ENCODE measurements at regions not wholly inside any gene's neighbourhood (a gene's known extent, or its start where the extent isn't known, plus 50 kb on each side); places are given as distances from the start of the nearest gene placed in this dataset.
"Not testable (repeated sequence)": the region's sequence is repeated elsewhere in the genome, so short reads cannot be mapped to it uniquely, and the experiment has no call there.

- Mint-ChIP-seq H3K4me3 (no peak overlapping the region), H3K4me1 (peaks cover 20% of the 10 kb centered on the region), H3K36me3 (ENCODE audit: low read depth) (no peaks in the 10 kb centered on the region), H3K9me3 (no peaks in the 10 kb centered on the region), H3K27me3 (no peaks in the 10 kb centered on the region), H3K27ac (no peak overlapping the region)
- DNase-seq, result no peak
- POLR2A ChIA-PET, result no interaction called here
- CTCF ChIA-PET, result no interaction called here
These were observed 2093.5 kb downstream of the LRRC4C start for GRCh38 chr11:39365809-39366436.

DNA sequence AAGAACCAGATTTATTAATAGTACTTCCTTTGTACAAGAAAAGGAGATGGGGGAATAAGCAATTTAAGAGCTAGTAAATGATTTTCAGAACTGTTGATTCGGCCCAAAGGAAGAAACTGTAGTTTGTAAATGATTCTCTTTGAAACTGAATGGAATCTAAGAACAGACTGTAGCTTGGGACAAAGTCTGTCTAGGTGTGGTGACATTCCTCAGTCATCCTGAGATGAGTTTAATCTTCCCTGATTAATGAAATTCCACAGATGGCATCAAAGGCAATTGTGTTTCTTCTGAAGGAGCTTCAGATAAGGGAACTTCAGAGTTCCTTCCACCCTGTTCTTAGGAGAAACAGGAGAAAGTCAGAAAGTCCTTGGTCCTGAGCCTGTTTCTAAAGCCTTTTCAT, 2095.9 kb downstream of the LRRC4C start:
- ChIA-PET POLR2A (no interaction called here), CTCF (no interaction called here)
- no peak overlapping the region for H3K4me3 Mint-ChIP-seq
- H3K27ac Mint-ChIP-seq, result no peak overlapping the region
- no peaks in the 10 kb centered on the region for H3K36me3 Mint-ChIP-seq (ENCODE audit: low read depth)
- DNase-seq, result no peak
- no peaks in the 10 kb centered on the region for H3K27me3 Mint-ChIP-seq
- H3K9me3 Mint-ChIP-seq, result no peaks in the 10 kb centered on the region
- peaks cover 20% of the 10 kb centered on the region for H3K4me1 Mint-ChIP-seq

DNA sequence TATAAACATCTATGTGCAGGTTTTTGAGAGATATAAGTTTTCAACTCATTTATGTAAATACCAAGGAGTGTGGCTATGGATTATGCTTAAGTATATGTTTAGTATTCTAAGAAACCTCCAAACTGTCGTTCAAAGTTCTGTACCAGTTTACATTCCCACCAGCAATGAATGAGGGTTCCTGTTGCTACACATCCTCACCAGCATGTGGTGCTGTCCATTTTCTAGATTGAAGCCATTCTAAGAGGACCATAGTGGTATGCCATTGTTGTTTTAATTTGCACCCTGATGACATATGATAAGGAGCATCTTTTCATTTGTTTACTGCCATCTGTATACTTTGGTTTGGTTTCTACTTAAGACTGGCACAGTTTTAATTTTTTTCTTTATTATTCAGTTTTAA, 2097.9 kb downstream of the LRRC4C start:
- peaks cover 1% of the 10 kb centered on the region for H3K4me1 Mint-ChIP-seq
- H3K4me3 Mint-ChIP-seq, result no peak overlapping the region
- H3K27me3 Mint-ChIP-seq, result no peaks in the 10 kb centered on the region
- H3K27ac Mint-ChIP-seq, result no peak overlapping the region
- DNase-seq, result no peak
- H3K9me3 Mint-ChIP-seq, result no peaks in the 10 kb centered on the region
- no peaks in the 10 kb centered on the region for H3K36me3 Mint-ChIP-seq (ENCODE audit: low read depth)
- POLR2A ChIA-PET, result no interaction called here
- CTCF ChIA-PET, result no interaction called here

DNA sequence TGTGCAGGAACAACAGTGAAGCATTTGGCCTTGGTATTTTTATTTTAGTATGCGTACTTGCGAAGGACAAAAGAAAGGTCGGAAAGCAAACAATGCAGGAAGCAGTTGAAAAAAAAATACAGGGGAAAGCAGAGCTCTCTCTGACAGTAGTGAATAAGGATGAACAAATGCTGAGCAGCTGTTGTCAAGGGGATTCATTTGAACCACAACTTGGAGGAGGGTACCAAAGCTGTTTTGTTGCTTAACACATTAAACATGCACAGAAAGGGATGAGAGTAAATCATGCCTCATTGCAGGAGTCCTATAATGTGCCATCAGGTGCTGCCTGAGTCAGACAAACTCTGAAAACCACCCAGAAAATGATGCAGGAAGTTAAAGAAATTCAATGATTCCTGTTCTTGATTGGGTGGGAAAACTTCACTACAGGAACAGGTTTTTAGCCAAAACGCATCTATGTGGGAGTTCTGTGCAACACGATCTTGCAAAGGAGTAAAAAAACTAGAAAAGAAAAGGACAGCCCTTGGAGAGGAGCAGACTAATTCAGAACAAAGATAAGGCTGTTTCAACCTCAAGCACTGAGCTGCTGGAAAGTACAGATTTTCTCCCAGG, 2113.5 kb downstream of the LRRC4C start:
- Mint-ChIP-seq H3K4me3 (no peak overlapping the region), H3K36me3 (ENCODE audit: low read depth) (no peaks in the 10 kb centered on the region), H3K27me3 (no peaks in the 10 kb centered on the region), H3K4me1 (no peaks in the 10 kb centered on the region), H3K9me3 (peaks cover 2% of the 10 kb centered on the region), H3K27ac (no peak overlapping the region)
- CTCF ChIA-PET, result no interaction called here
- POLR2A ChIA-PET, result no interaction called here
- DNase-seq, result no peak

DNA sequence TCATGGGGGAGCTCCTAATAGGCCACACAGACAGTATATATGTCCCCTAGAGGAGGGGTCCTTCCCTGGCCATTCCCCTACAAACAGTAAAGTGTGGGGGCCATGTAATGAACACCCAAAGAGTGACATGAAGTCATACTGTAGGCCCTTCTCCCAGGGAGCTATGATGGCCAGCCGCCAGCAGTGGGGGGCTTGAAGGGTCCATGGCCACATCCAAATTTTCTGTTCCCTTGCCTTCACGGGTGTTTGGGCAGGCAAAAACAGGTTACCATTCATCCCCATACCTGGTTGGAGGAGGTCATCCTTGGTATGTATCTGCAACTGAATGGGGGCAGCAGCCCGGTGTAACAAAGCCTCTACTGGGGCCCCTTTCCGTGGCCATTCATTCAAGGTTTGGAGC, 2118.0 kb downstream of the LRRC4C start:
- Mint-ChIP-seq H3K4me1 (no peaks in the 10 kb centered on the region), H3K4me3 (no peak overlapping the region)

GRCh38 chr11:39333006-39333405, 2126.4 kb downstream of the LRRC4C start:
- H3K4me3 Mint-ChIP-seq; H3K9me3 Mint-ChIP-seq; H3K27me3 Mint-ChIP-seq; H3K4me1 Mint-ChIP-seq; H3K36me3 Mint-ChIP-seq (ENCODE audit: low read depth); POLR2A ChIA-PET; DNase-seq; H3K27ac Mint-ChIP-seq; CTCF ChIA-PET: not testable (repeated sequence)

More for the DNA sequence above, 2118.0 kb downstream of the LRRC4C start:
- Mint-ChIP-seq H3K27ac (no peak overlapping the region), H3K27me3 (no peaks in the 10 kb centered on the region), H3K9me3 (peaks cover 13% of the 10 kb centered on the region), H3K36me3 (ENCODE audit: low read depth) (no peaks in the 10 kb centered on the region)
- ChIA-PET CTCF (no interaction called here), POLR2A (no interaction called here)
- no peak for DNase-seq

DNA sequence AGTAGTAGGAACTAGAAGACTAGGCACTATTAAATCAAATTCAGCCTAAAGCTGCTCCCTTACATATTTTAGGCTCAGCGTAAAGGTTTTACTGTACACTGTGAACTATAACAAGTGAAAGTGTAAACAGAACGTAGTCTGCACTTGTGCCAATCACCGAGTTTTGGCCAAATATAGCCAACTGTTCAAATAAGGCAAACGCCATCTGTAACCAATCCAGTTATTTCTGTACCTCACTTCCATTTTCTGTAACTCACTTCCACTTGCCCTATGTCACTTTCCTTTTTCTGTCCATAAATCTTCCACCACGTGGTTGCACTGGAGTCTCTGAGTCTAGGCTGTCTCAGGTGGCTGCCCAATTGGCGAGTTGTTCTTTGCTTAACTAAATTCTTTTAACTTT, 2132.2 kb downstream of the LRRC4C start:
- CTCF ChIA-PET, result no interaction called here
- POLR2A ChIA-PET, result no interaction called here
- no peaks in the 10 kb centered on the region for H3K36me3 Mint-ChIP-seq (ENCODE audit: low read depth)
- no peak overlapping the region for H3K4me3 Mint-ChIP-seq
- DNase-seq, result no peak
- H3K27me3 Mint-ChIP-seq, result no peaks in the 10 kb centered on the region
- H3K9me3 Mint-ChIP-seq, result peaks cover 2% of the 10 kb centered on the region
- H3K4me1 Mint-ChIP-seq, result no peaks in the 10 kb centered on the region
- no peak overlapping the region for H3K27ac Mint-ChIP-seq

DNA sequence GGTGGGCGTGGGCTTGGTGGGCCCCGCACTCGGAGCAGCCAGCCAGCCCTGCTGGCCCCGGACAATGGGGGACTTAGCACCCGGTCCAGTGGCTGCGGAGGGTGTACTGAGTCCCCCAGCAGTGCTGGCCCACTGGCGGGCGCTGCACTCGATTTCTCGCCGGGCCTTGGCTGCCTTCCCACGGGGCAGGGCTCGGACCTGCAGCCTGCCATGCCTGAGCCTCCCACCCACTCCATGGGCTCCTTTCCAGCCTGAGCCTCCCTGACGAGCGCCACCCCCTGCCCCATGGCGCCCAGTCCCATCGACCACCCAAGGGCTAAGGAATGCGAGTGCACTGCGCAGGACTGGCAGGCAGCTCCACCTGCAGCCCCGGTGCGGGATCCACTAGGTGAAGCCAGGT, 2147.6 kb downstream of the LRRC4C start:
- POLR2A ChIA-PET; DNase-seq; H3K36me3 Mint-ChIP-seq (ENCODE audit: low read depth); CTCF ChIA-PET; H3K4me3 Mint-ChIP-seq; H3K4me1 Mint-ChIP-seq; H3K27me3 Mint-ChIP-seq; H3K27ac Mint-ChIP-seq: not testable (repeated sequence)
- H3K9me3 Mint-ChIP-seq, result peaks cover 16% of the 10 kb centered on the region

DNA sequence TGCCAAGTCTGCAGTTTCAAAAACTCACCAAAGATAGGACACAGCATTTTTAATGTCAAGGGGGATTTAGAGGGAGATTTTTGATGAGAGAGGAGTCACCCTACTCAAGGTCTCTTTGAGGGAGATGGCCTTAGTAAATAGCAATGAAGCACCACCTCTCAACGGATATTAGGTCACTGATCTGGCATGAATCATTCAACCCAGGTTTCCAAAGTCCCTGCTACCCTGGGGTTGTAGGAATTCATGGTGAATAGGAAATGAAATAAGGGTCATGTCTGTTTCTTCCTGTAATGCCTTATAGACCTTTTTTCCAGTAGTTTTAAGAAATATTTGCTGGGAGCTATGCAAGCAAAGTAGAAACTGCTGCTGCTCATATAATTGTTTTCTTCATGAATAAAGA, 2154.9 kb downstream of the LRRC4C start:
- ChIA-PET CTCF (no interaction called here), POLR2A (no interaction called here)
- H3K27ac Mint-ChIP-seq, result no peak overlapping the region
- no peak for DNase-seq
- H3K4me1 Mint-ChIP-seq, result no peaks in the 10 kb centered on the region
- H3K9me3 Mint-ChIP-seq, result peaks cover 4% of the 10 kb centered on the region
- no peaks in the 10 kb centered on the region for H3K36me3 Mint-ChIP-seq (ENCODE audit: low read depth)
- H3K4me3 Mint-ChIP-seq, result no peak overlapping the region
- no peaks in the 10 kb centered on the region for H3K27me3 Mint-ChIP-seq

DNA sequence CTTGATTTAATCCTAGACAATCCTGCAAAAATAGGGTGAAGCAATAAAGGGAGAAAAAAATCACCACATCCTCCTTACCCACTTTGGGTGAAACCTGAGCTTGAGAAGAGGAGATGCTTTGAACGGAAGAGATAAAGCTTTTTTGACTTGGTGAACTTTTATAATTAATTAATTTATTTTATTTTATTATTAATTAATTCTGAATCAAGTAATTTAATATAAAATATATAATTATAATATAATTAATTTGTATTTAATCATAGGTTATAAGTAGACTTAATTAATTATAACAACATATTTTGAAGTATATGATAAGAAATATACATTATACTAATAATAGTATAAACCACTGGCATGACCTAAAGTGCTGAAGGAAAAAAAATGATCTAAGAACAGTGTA, 2164.8 kb downstream of the LRRC4C start:
- POLR2A ChIA-PET, result no interaction called here
- DNase-seq, result no peak
- Mint-ChIP-seq H3K4me3 (no peak overlapping the region), H3K27me3 (no peaks in the 10 kb centered on the region), H3K4me1 (no peaks in the 10 kb centered on the region), H3K27ac (no peak overlapping the region), H3K36me3 (ENCODE audit: low read depth) (no peaks in the 10 kb centered on the region), H3K9me3 (peaks cover 6% of the 10 kb centered on the region)
- CTCF ChIA-PET, result no interaction called here

DNA sequence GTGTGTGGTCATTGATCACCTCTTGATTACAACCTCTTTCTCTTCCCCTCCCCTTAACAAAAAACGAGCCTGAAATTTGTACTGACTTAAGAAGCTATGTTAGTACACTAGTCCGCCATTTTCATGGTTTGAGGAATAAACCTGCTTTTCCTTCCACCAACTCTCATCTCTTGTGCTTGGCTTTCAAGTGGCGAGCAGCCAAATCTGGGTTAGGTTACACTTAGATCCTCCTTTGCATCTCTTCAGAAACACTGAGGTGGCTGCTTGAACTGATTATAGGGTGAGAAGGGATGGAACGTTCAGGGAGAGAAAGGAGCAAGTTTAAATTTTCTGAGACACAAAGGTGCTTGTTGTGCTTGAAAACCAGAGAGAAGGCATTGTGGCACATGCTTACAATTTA, 2171.4 kb downstream of the LRRC4C start:
- Mint-ChIP-seq H3K4me3 (no peak overlapping the region), H3K9me3 (peaks cover 15% of the 10 kb centered on the region), H3K27ac (no peak overlapping the region), H3K36me3 (ENCODE audit: low read depth) (no peaks in the 10 kb centered on the region), H3K27me3 (no peaks in the 10 kb centered on the region), H3K4me1 (no peaks in the 10 kb centered on the region)
- POLR2A ChIA-PET, result no interaction called here
- no peak for DNase-seq
- CTCF ChIA-PET, result no interaction called here

DNA sequence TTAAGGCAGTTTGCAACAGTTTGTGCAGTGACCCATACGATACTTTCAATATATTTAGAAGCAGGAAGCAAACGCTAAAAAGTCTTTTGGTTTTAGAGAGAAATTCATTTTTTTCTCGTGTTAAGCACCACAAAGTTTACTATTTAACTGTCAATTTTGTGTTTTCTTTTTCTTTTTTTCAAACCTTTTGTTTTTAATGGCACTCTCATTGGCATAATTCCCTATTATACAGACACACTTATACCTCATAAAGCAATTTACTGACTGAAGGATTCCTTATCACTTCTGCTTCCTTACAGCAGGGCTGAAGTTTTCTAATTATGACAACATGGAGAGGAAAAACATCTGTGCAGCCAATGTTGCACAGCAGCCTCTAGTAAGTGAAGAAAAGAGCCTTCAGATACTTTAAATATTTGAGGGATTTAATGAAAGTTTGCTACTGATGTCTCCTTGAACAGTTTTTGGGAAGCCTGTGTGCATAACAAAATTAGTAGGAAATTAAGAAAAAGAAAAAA, 2191.2 kb downstream of the LRRC4C start:
- ChIA-PET POLR2A (no interaction called here), CTCF (no interaction called here)
- Mint-ChIP-seq H3K27ac (no peak overlapping the region), H3K36me3 (ENCODE audit: low read depth) (no peaks in the 10 kb centered on the region), H3K9me3 (peaks cover 5% of the 10 kb centered on the region), H3K4me3 (no peak overlapping the region), H3K27me3 (no peaks in the 10 kb centered on the region), H3K4me1 (no peaks in the 10 kb centered on the region)
- DNase-seq, result no peak

DNA sequence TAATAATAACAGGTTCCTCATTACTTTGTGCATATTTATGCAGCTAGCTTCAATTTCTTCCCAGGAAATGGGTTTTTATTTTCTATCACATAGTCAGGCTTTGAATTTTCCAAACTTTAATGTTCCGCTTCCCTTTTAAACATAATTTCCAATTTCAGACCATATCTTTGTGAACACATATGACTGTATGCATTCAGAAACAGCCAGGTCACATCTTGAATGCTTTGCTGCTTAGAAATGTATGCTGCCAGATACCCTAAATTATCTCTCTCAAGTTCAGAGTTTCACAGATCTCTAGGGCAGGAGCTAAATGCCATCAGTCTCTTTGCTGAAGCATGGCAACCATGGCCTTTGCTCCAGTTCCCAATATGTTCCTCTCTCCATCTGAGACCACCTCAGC, 2203.8 kb downstream of the LRRC4C start:
- no peaks in the 10 kb centered on the region for H3K4me1 Mint-ChIP-seq
- no peaks in the 10 kb centered on the region for H3K36me3 Mint-ChIP-seq (ENCODE audit: low read depth)
- no peak overlapping the region for H3K27ac Mint-ChIP-seq
- H3K4me3 Mint-ChIP-seq, result no peak overlapping the region
- CTCF ChIA-PET, result no interaction called here
- H3K27me3 Mint-ChIP-seq, result no peaks in the 10 kb centered on the region
- POLR2A ChIA-PET, result no interaction called here
- H3K9me3 Mint-ChIP-seq, result peaks cover 19% of the 10 kb centered on the region
- DNase-seq, result no peak

GRCh38 chr11:39249566-39250365, 2209.7 kb downstream of the LRRC4C start:
- ChIA-PET POLR2A (no interaction called here), CTCF (no interaction called here)
- H3K27me3 Mint-ChIP-seq, result no peaks in the 10 kb centered on the region
- peaks cover 6% of the 10 kb centered on the region for H3K9me3 Mint-ChIP-seq
- no peak overlapping the region for H3K27ac Mint-ChIP-seq
- no peak for DNase-seq
- H3K4me1 Mint-ChIP-seq, result no peaks in the 10 kb centered on the region
- H3K36me3 Mint-ChIP-seq (ENCODE audit: low read depth), result no peaks in the 10 kb centered on the region
- no peak overlapping the region for H3K4me3 Mint-ChIP-seq
